GM12878 (cell line): ENCODE measurements at regions not wholly inside any gene's neighbourhood (a gene's known extent, or its start where the extent isn't known, plus 50 kb on each side); places are given as distances from the start of the nearest gene placed in this dataset.

ENCODE experiments used
- LARP7 ChIP-seq: fragments of 450-650 bp; IDR thresholded peaks from 2 replicates; pipeline ENCODE4 v1.6.1; 2017; ENCODE audit warnings: mild to moderate bottlenecking
- SP1 ChIP-seq: IDR thresholded peaks from one replicate; pipeline ENCODE4 v1.6.1; 2011; ENCODE audit warnings: low read depth, low read length

- TF ChIP-seq LARP7 (no peak), SP1 (no peak)
Observed at GRCh38 chr3:182519569-182519968, 273.7 kb upstream of the ATP11B start.
